Cardiac muscle cell (in vitro differentiated cells and primary cell): ENCODE measurements at regions not wholly inside any gene's neighbourhood (a gene's known extent, or its start where the extent isn't known, plus 50 kb on each side); places are given as distances from the start of the nearest gene placed in this dataset.

Experiments
- DNase-seq, 2 donors: peaks; one replicate each; pipeline versions ENCODE4 v3.0.0 to v3.0.0-alpha.2; 2010 to 2017; ENCODE audit warnings: low read depth in 1 of 2, low spot score in 1 of 2
- H3K27ac ChIP-seq: fragments of 200-600 bp; sonication (generic); 2 replicates; pipeline ENCODE4 v1.5.1; 2016
- H3K27me3 ChIP-seq: fragments of 200-600 bp; sonication (generic); 2 replicates; pipeline ENCODE4 v1.6.0; 2016; ENCODE audit warnings: control low read depth
- H3K36me3 ChIP-seq: fragments of 200-600 bp; sonication (generic); 2 replicates; pipeline ENCODE4 v1.5.1; 2016; ENCODE audit warnings: control low read depth
- H3K4me1 ChIP-seq: fragments of 200-600 bp; sonication (generic); 2 replicates; pipeline ENCODE4 v1.8.1; 2017; ENCODE audit warnings: low read depth, mild to moderate bottlenecking, mixed run types
- H3K4me3 ChIP-seq: fragments of 200-600 bp; sonication (generic); 2 replicates; pipeline ENCODE4 v1.5.1; 2016; ENCODE audit warnings: mild to moderate bottlenecking
- H3K9me3 ChIP-seq: fragments of 200-600 bp; sonication (generic); 2 replicates; pipeline ENCODE4 v1.5.1; 2017; ENCODE audit warnings: low read depth, mild to moderate bottlenecking, control low read depth
- TF ChIP-seq, protein P1 (sequence below): IDR thresholded peaks from 2 replicates; pipeline ENCODE4 v1.5.1; 2012; ENCODE audit warnings: low read depth, mild to moderate bottlenecking, low read length

DNA sequence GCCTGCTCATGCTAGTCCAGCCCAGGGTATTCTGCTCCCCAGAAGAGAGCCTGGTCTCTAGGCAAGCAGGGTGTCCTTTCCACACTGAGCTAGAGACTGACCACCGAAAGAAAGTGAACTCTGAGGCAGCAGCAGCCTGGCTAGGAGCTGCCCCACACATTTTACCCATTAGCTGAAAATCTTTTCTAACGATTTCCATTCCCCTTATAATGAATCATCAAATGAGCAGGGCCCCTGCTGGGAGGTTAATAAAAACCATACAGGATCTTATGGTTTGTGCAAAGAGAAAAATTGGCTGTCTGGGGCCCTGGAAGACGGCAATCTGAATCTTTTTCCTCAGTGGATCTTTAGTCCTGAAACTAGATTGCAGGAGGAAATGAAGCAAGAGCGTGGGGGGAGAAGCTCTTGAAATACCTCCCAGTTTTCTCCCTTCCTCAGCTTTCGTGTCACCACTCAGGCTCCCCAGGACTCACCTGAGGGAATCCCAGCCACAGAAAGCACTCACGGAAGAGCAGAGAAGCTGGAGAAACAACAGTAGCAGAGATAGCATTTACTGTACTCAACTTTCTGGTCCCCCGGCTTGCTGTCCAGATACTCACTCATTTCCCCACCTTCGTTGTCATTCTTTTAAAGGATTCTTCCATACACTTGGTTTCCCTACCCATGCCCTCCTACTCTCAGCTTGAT lies 74.7 kb upstream of the CD44 start:
- peak in 1 of 2 donors; percentile 25 for DNase-seq
- Histone ChIP-seq H3K27ac (no peak overlapping the region), H3K9me3 (no peaks in the 10 kb centered on the region), H3K27me3 (no peaks in the 10 kb centered on the region), H3K4me3 (no peak overlapping the region), H3K4me1 (no peaks in the 10 kb centered on the region), H3K36me3 (no peaks in the 10 kb centered on the region)
- TF ChIP-seq, protein P1, sequence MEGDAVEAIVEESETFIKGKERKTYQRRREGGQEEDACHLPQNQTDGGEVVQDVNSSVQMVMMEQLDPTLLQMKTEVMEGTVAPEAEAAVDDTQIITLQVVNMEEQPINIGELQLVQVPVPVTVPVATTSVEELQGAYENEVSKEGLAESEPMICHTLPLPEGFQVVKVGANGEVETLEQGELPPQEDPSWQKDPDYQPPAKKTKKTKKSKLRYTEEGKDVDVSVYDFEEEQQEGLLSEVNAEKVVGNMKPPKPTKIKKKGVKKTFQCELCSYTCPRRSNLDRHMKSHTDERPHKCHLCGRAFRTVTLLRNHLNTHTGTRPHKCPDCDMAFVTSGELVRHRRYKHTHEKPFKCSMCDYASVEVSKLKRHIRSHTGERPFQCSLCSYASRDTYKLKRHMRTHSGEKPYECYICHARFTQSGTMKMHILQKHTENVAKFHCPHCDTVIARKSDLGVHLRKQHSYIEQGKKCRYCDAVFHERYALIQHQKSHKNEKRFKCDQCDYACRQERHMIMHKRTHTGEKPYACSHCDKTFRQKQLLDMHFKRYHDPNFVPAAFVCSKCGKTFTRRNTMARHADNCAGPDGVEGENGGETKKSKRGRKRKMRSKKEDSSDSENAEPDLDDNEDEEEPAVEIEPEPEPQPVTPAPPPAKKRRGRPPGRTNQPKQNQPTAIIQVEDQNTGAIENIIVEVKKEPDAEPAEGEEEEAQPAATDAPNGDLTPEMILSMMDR = no peak

- H3K27ac ChIP-seq = no peak overlapping the region
- DNase-seq = no peak
- TF ChIP-seq, protein P1 = no peak
- no peaks in the 10 kb centered on the region for H3K36me3 ChIP-seq
- H3K9me3 ChIP-seq = no peaks in the 10 kb centered on the region
- no peak overlapping the region for H3K4me3 ChIP-seq
- no peaks in the 10 kb centered on the region for H3K4me1 ChIP-seq
- no peaks in the 10 kb centered on the region for H3K27me3 ChIP-seq
These were observed 73.4 kb upstream of the CD44 start for GRCh38 chr11:35065566-35065965.

DNA sequence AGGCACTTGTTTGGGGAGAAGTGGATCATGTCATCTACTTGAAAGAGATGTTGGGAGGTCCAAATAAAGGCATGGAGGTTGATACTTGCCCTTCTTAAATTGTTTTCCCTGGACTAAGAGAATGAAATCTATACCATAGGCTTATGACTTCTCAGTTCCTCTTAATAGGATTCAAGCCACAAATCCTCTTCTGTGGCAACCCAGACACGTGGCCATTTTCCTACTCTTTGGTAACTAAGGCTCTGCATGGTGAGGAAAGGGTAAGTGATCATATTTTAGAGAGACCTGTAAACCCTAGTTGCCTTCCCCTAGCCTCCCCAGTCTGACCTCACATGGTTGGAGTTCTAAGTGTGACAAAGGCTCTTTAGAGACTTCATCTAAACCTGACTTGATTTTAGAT lies 72.9 kb upstream of the CD44 start:
- Histone ChIP-seq H3K4me3 (no peak overlapping the region), H3K9me3 (no peaks in the 10 kb centered on the region), H3K36me3 (no peaks in the 10 kb centered on the region), H3K27ac (no peak overlapping the region), H3K4me1 (no peaks in the 10 kb centered on the region), H3K27me3 (no peaks in the 10 kb centered on the region)
- DNase-seq = no peak
- TF ChIP-seq, protein P1 = no peak

DNA sequence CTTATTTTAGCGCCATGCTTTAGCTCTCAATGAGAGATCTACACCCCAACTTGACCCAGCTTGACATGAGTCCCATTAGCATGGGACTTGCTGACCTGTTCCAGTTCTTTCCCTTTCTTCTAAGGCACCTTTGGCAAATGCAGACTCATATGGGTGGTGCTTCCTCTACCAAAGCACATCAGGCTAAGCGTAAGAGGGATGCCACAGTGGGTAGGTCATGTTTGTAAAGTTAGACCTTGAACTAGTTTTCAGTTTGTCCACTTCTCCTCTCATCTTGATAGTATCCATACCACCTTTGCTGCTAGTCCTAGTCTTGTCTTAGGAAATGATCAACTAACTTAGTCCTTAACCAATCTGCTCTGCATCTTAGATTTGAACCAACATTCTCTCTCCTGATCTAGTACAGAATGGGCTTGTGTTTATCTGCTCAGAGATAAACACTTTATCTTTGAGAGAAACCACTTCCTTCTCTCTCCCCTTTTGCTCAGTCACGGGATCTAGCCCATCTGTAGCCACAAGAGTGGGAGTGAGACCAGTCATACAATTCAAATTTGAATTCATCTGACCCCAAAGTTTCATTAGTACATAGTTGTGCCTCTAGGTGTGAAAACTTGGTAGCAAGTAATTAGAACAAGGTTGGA lies 72.1 kb upstream of the CD44 start:
- Histone ChIP-seq H3K4me3 (no peak overlapping the region), H3K9me3 (no peaks in the 10 kb centered on the region), H3K36me3 (no peaks in the 10 kb centered on the region), H3K27me3 (no peaks in the 10 kb centered on the region), H3K27ac (no peak overlapping the region), H3K4me1 (no peaks in the 10 kb centered on the region)
- peak in 1 of 2 donors; percentile 19 for DNase-seq
- TF ChIP-seq, protein P1 = no peak

GRCh38 chr11:35071722-35072121 lies 67.2 kb upstream of the CD44 start:
- H3K27me3 ChIP-seq = no peaks in the 10 kb centered on the region
- H3K4me3 ChIP-seq = no peak overlapping the region
- DNase-seq = no peak
- no peaks in the 10 kb centered on the region for H3K9me3 ChIP-seq
- no peaks in the 10 kb centered on the region for H3K4me1 ChIP-seq
- H3K36me3 ChIP-seq = no peaks in the 10 kb centered on the region
- H3K27ac ChIP-seq = no peak overlapping the region
- TF ChIP-seq, protein P1 = no peak
